IPS-NIHi7 (cell line): ENCODE measurements at regions not wholly inside any gene's neighbourhood (a gene's known extent, or its start where the extent isn't known, plus 50 kb on each side); places are given as distances from the start of the nearest gene placed in this dataset.
"Not testable (repeated sequence)": the region's sequence is repeated elsewhere in the genome, so short reads cannot be mapped to it uniquely, and the experiment has no call there.

ENCODE experiments used
- DNase-seq: peaks from one replicate; pipeline ENCODE4 v3.0.0; 2012; ENCODE audit warnings: mixed read lengths; ENCODE audit errors: extremely low spot score

DNA sequence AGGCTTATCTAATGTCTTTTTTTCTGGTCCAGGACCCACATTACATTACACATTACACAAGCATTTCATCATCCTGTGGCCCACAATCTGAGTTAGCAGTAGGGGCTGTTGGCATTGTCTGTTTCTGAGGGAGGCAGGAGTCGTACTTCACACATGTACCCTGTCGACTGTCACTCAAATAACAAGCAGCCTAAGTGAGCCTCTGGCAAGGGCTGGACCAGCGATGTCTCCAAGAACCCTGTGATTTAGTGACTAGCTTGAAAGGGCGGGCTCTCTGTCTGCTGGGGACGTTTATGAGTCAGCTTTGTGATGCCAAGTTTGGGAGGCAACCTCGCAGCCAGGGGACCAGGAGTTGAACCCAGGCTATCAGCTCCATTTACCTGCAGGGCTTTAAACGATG is 251.4 kb downstream of the HS3ST3B1 start:
- no peak for DNase-seq

DNA sequence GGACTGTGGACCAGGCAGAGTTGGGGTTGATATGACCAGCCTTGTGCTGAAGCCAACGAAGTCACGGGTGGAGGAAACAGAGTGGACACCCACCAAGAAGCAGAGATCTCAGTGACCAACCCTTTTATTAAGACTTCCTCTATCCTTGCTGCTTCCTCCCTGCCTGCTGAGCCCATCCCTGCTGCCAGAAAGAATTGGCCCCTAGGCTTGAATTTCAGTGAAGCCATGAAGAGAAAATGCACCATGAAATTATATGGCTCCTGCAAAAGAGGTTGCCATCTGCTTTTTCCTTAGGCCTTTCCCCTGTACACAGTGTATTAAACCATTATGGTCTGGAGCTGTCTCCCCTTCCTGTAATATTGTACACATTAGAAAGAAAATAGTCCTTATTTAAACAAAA is 246.7 kb downstream of the HS3ST3B1 start:
- DNase-seq: no peak

DNA sequence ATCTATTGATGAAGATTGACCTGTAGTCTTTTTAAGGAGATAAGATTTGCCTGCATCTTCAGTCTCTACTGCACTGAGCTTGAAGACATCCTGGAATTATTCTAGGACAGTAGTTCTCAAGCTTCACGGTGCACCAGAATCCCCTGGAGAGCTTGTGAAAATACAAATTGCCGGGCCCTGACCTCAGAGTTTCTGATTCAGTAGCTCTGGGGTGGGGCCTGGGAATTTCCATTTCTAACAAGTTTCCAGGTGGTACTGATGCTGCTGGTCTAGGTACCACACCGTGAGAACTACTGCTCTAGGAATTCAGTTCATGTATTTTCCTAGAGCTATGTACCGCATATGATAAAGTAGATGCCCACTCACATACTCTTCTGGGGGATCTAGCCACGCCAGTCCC is 246.1 kb downstream of the HS3ST3B1 start:
- DNase-seq: no peak

DNA sequence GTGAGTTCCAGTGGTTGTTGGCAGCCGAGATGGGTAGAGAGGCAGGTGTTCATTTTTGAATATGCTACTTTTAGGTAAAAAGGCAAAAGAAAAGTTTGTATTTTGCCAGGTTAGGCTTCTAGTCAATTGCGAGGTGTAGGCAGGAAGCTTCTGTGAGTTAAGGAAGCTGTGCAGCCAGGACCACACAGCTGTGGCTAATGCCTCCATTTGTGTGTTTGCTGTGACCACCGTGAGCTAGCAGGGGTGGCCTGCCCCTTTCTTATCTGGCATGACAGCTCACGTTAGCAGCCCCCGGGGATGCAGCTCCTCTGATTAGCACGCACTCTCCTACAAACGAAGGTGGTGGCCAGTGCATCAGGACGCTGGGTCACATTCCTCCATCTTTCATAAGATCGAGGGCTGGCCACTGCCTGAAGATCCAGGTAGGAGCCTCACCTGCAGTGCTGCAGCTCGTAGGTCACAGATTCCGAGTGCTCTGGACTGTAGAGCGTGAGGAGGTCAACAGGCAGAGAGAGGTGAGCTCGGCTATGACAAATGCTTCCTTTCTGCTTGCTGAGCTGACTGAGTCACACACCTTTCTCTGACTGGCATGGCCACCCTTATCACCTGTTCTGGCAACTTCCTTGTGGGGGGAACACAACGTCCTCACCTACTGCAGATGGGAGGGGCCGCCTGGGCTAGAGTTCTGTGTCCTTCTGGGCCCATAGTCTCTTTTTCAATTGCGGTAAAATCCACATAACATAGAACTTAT is 244.4 kb downstream of the HS3ST3B1 start:
- no peak for DNase-seq

DNA sequence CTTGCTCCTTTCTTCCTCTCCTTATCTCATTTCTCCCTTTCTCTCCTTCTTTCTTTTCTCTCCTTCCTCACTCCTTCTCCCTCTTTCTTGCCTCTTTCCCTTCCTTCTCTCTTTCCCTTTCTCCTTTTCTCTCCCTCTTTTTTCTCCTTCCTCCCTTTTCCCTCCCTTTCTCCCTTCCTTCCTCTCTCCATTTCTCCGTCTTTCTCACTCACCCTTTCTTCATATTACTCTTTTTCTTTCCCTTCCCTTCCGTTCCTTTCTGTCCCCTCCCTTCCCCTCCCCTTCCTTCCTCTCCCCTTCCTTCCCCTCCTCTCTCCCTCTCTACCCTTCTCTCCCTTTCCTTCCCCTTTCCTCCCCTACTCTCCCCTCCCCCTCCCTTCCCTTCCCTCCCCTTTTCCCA is 240.8 kb downstream of the HS3ST3B1 start:
- no peak for DNase-seq

DNA sequence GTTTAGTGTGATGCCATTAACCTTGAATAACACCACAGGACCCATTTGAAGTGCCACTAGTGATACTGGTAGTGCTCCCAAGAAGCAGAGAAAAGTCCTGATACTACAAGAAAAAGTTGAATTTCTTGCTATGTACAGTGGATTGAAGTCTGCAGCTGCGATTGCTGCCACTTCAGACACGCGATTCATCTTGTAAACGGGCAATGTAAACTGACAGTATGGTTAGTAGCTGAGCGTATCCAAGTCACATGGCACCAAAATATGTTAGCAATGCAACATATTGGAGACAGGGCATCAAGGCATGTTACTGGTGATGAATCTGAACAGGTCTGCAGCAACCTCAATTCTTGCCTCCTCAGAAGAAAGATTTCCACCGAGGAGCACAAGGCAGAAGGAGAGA is 238.9 kb downstream of the HS3ST3B1 start:
- DNase-seq: no peak

DNA sequence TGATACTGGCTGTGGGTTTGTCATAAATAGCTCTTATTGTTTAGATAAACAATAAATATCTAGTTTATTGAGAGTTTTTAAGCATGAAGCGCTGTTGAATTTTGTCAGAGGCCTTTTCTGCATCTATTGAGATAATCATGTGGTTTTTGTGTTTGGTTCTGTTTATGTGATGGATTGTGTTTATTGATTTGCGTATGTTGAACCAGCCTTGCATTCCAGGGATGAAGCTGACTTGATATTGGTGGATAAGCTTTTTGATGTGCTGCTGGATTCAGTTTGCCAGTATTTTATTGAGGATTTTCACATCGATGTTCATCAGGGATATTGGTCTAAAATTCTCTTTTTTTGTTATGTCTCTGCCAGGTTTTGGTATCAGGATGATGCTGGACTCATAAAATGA is 231.4 kb downstream of the HS3ST3B1 start:
- DNase-seq: not testable (repeated sequence)

DNA sequence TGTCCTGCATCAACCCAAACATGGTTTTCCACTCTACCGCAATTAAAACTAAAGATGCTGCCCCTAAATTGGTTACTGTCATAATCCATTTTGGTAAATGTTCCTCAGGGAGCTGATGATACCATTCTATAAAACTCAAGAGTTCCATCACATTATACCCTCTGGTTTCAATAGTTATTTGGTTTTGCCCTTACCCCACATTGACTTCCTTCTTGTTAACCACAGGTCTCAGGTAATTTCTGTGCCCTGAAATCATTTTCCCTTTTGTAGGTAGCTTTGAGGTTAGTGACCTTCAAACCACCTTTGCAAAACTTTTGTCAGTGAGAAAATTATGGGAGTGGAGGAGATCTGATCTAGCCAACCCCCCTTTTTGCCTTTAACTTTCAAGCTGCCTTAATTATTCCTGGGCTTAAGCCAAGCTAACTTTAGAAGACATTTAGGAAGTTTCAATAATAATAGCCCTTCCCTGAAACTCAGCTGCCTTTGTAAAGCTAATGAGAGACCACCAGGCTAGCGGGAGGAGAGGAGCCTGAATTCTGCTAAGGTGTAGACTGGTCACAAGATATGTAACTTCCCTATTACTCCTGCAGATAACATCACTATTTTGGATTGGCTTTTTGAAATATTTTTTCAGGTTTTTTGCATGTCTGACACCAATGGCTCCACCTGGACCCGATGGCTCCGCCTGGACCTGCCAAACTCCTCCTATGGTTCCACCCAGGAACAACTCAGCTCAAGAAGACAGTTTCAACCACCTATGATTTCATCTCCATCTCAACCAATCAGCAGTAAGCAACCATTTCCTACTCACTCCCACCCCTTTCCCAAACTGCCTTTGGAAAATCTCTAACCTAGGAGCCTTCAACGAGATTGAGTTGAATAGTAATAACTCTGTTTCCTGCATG is 224.9 kb downstream of the HS3ST3B1 start:
- DNase-seq: peak; percentile 63

DNA sequence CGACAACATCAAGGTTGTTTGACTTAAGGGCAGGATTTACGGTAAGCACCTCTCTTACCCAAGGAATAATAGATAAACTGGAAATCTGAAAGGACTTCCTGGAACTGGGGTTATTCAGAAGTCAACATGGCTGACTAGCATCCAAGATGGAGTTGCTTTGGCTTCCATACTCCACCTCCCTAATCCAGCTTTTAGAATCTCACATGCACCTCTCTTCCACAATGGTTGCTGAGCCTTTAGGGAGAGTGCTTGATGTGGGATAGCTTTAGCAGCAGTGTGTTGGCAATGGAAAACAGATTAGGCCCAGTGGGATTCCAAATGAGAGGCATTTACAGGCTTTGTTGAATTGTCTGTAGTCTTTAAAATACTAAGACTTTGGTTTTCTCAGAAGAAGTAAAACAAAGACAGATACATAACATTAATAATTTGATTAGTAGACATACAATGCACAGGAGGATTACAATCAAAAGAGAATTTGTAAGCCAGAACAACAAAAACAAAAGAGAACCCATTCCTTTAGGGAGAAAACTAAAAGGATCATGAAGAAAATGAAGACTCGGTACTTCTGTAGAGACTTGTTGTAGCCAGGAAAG is 222.0 kb downstream of the HS3ST3B1 start:
- no peak for DNase-seq

DNA sequence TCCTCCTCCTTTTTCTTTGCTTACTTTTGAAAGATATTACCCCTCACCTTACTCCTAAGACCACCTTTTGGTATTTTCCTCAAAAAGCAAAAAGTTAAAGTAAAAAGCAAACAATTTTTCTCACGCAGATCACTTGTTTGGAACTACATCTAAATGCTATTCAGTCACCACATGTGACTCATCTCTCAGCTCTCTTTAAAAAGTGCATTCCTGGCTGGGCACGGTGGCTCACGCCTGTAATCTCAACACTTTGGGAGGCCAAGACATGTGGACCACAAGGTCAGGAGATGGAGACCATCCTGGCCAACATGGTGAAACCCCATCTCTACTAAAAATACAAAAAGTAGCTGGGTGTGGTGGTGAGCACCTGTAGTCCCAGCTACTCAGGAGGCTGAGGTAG is 218.0 kb downstream of the HS3ST3B1 start:
- DNase-seq: not testable (repeated sequence)

DNA sequence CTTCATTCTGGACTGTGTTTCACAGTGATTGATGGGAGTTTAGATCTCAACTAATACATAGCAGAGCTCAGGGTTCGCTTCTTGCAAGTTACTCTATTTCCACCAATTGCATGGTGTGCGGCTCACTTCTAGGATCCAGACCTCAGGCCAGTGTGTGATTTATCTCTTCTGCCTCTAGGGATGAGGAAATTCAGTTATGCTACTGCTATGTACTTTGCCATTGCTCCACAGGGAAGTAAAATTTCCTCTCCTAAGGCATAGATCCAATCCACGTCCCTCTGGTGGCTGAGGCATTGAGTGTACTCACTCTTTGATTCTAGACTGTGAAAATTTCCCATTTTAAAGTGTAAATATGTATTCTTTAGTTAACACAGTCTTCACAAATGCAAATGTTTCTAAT is 214.1 kb downstream of the HS3ST3B1 start:
- no peak for DNase-seq

DNA sequence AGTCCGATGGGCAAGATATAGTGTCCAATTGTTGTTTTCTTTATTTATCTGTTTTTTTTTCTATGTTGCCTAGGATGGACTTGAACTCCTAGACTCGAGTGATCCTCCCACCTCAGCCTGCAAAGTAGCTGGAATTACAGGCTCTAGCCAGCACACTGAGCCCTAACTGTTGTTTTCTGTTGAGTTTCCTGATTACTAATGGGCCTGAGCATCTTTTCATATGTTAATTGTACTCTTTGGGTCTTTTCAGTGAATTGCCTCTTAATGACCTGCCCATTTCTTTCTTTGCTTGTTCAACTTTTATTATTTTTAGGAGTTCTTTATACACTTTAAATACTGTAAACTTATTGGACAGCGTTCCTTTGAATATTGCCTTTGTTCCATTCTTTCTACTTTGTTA is 213.0 kb downstream of the HS3ST3B1 start:
- DNase-seq: peak; percentile 31

DNA sequence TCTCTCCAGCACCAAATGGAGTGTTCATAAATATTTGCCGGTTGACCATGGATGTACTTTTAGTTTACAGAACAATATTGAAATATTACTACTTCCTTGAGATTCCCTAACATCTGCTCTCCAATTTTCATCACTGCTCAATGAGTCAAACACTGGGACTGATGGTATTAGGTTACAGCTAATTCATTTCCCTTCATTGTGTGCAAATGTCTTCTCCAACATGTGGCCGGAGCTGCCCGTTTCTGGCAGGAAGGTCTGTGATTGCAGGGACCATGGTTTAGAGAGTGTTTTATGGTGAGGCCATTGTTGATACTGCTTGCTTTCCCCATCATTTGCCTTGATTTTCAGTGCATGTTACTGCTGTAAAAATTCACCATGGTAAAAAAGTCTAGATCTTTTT is 209.3 kb downstream of the HS3ST3B1 start:
- no peak for DNase-seq

DNA sequence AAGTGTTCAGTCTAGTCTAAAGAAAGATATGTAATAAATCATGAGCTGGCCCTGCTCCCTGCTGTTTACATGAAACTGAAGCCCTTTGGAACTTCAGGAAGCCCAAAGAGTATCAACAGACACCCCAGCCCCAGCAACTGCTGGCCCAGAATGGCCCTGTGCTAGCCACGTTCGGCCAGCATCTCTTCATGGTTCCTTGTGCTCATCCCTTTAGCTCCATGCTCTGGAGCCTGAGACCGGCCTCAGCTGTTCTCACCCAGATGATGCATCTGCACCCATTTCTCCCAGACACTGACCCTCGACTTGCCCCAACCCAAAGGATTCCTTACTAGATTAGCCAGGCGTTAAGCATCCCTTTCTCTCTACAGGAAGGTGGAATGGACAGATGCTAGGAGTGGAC is 207.3 kb downstream of the HS3ST3B1 start:
- no peak for DNase-seq

DNA sequence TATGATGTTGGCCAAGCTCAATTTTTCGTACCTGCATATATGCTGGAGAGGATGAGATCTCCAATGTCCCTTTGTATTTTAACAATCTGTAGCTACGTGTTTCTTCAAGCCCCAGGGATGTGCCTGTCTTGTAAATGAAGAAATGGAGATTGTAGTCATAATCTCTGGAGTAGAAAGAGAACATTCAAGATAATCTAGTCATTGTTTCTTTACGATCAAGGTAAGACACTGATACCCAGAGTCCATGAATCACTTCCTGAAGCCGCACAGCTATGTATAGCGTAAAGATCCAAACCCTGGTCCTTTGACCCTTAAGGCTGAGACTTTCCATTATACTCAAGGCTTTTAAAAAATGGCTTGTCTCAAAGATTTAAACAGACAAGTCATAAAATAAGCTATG is 205.5 kb downstream of the HS3ST3B1 start:
- DNase-seq: no peak

DNA sequence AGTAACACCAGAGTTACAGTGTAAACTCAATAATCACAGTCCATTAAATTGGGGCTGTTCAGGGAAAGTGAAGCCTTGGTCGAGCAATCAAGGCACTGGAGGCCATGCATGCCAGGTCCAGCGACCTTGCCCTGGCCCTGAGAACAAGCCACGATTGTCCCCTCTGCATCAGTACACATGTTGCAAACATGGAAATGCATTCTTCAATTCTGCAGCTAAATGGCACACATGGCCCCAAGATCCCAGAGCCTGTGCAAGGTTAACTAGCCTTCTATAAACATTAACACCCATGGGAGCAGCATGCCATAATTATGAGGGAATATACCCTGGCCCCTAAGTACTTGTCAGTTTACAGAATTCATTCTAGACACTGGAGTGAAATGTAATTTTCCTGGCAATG is 204.7 kb downstream of the HS3ST3B1 start:
- DNase-seq: no peak

DNA sequence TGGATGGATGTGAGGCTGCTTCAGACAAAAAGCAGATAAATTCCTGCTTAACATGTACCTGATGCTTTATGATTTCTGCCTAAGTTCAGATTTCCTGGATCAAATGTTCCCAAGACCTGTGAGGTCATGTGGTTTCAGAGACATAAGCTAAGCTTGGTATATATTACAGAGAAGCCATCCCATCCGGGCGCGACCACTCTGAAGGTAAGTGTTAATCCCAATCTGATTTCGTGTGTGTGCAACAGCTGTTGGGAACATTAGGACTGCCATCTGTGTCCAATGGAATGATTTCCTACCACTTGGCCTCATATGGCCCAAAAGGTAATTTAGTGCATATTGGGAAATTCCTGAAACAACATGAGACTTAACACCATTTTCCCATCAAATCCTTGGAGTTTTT is 199.1 kb downstream of the HS3ST3B1 start:
- no peak for DNase-seq

DNA sequence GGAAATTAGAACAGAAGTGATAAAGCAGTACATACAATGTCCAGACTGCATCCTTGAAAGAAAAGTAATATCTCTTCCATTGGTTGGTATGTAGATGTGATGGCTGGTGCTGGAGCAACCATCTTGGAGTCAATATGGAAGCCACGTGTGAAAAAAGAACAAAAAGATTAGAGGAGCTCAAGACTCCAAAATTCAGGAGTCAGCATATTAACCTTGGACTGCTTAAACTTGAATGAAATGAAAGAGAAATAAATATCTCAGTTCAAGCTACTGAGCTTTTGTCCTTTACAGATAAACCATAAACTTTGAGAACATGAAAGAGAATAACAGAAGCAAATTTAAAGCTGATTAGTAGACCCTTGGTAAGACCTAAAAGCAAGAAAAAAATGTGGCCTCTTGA is 197.9 kb downstream of the HS3ST3B1 start:
- DNase-seq: no peak

DNA sequence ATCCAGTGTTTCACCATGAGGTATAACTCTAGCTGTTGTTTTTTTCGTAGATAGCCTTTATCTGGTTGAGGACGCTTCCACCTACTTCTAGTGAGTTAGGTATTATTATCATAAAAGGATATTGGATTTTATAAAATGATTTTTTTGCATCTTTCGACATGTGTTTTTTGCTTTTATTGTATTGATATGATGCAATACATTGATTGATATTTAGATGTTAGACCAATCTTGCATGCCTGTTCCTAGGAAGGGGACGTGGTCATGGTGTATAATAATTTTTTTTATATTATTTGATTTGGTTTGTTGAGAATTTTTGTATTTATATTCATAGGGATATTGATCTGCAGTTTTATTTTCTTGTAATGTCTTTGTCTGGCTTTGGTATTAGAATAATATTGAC is 193.3 kb downstream of the HS3ST3B1 start:
- DNase-seq: no peak

DNA sequence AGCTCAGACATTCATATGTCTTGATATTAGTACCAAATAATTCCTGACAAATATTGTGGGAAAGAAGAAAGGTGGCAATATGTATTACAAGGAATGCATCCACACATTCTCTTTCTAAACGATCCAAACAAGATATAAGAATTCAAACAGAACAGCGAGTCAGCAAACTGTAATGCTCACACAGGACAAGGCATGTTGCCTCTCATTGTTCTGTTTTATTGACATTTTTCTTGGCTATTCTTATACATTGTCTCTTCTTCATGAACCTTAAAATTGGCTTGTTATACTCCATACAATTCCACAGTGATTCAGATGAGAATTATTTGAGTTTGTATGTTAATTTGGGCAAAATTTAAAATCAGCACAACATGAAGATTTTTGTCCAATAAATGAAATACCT is 189.1 kb downstream of the HS3ST3B1 start:
- DNase-seq: no peak

DNA sequence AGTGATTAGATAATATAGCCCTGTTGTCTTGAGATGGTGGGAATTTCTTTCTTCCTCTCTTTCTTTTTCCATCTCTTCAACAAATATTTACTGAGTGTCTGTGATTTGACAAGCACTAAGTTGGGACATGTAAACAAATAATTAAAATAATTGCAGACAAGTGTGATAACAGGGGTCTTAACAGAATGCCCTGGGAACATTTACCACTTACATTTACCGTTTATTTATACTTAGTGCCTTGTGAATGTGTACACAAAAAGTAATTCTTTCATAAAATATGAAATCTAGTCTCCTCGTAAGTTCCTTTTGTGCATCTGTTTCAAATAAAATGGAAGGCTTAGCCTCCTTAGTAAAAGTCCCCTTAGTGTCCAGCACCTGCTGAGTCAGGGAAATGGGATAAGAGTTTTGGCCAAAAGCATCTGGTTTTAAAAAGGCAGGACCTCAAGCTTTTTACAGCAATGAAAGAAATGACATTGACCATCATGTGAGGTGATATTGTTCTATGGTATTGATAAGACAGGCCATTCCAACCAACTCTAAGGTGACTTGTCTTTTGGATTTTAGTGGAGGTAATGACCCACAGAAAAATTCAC is 188.2 kb downstream of the HS3ST3B1 start:
- DNase-seq: no peak

DNA sequence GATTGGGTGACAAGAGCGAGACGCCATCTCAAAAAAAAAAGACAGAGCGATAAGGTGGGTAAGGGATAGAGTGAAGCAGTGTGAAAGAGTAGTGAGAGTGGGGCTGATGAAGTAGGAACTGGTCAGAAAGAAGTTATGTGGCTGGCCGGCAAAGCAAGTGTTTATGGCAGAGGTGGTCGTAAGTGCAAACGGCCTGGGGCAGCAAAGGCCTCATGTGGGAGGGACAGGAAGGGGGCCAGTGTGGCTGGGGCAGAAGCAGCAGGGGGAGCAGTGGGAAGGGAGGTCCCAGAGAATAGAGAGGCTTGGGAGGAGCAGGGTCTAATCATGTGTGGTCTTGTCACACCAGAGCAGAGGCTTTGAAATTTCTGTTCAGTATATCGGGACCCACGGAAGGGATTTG is 186.2 kb downstream of the HS3ST3B1 start:
- no peak for DNase-seq
